ENCODE measurements at regions not wholly inside any gene's neighbourhood (a gene's known extent, or its start where the extent isn't known, plus 50 kb on each side); places are given as distances from the start of the nearest gene placed in this dataset.

DNA sequence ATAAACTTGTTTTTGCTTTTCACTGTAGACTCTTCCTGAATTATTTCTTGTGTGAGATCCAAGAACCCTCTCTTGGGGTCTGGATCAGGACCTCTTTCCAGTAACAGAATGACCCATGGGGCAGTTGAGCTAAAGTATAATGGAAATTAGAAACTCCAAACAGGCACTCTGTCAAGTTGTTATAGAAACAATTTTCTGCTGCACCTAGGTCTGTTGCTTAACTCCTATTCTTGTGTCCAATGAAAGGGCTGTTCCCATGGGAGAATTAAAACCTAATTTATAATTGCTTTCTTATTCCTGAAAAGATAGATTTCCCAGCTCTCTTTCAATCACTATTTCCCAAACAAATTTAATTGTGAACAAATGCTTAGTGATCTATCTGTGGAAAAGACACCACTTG lies 1341.3 kb upstream of the PIK3C3 start:
- TF ChIP-seq, protein P1, sequence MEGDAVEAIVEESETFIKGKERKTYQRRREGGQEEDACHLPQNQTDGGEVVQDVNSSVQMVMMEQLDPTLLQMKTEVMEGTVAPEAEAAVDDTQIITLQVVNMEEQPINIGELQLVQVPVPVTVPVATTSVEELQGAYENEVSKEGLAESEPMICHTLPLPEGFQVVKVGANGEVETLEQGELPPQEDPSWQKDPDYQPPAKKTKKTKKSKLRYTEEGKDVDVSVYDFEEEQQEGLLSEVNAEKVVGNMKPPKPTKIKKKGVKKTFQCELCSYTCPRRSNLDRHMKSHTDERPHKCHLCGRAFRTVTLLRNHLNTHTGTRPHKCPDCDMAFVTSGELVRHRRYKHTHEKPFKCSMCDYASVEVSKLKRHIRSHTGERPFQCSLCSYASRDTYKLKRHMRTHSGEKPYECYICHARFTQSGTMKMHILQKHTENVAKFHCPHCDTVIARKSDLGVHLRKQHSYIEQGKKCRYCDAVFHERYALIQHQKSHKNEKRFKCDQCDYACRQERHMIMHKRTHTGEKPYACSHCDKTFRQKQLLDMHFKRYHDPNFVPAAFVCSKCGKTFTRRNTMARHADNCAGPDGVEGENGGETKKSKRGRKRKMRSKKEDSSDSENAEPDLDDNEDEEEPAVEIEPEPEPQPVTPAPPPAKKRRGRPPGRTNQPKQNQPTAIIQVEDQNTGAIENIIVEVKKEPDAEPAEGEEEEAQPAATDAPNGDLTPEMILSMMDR (IDR thresholded peaks at IDR 0.05), result no peak
- no peak for TF ChIP-seq EP300 (IDR thresholded peaks at IDR 0.05)
